H9 (cell line): ENCODE measurements at regions not wholly inside any gene's neighbourhood (a gene's known extent, or its start where the extent isn't known, plus 50 kb on each side); places are given as distances from the start of the nearest gene placed in this dataset.

Experiments used
- DNase-seq: peaks from one replicate; pipeline ENCODE4 v3.0.0-alpha.2; 2017
- H2AFZ ChIP-seq: one replicate; pipeline ENCODE4 v1.6.1; 2013; ENCODE audit warnings: mild to moderate bottlenecking, low read length, control low read depth, moderate library complexity
- H2AK5ac ChIP-seq: 2 replicates; pipeline ENCODE4 v1.6.1; 2013; ENCODE audit warnings: low read length, control low read depth, mixed read lengths; ENCODE audit not compliant: insufficient read length
- H2BK120ac ChIP-seq: one replicate; pipeline ENCODE4 v1.6.1; 2013; ENCODE audit warnings: low read depth, mild to moderate bottlenecking, low read length, control low read depth, inconsistent platforms; ENCODE audit not compliant: poor library complexity, severe bottlenecking
- H2BK12ac ChIP-seq: 2 replicates; pipeline ENCODE4 v1.6.1; 2013; ENCODE audit warnings: low read length, control low read depth, mixed read lengths, low read depth; ENCODE audit not compliant: insufficient read length
- H2BK15ac ChIP-seq: 2 replicates; pipeline ENCODE4 v1.6.1; 2013; ENCODE audit warnings: low read depth, low read length, control low read depth
- H2BK20ac ChIP-seq: one replicate; pipeline ENCODE4 v1.6.1; 2013; ENCODE audit warnings: low read depth, mild to moderate bottlenecking, low read length, control low read depth, inconsistent platforms; ENCODE audit not compliant: poor library complexity, severe bottlenecking
- H2BK5ac ChIP-seq: 2 replicates; pipeline ENCODE4 v1.6.1; 2013; ENCODE audit warnings: low read length, control low read depth, mixed read lengths; ENCODE audit not compliant: insufficient read length
- H3K14ac ChIP-seq: 2 replicates; pipeline ENCODE4 v1.6.1; 2013; ENCODE audit warnings: low read length, control low read depth; ENCODE audit not compliant: insufficient read depth
- H3K18ac ChIP-seq: 2 replicates; pipeline ENCODE4 v1.6.1; 2013; ENCODE audit warnings: low read depth, mild to moderate bottlenecking, mixed read lengths, low read length, control low read depth; ENCODE audit not compliant: insufficient read length
- H3K23ac ChIP-seq: 2 replicates; pipeline ENCODE4 v1.6.1; 2013; ENCODE audit warnings: low read length, control low read depth, mixed read lengths, low read depth; ENCODE audit not compliant: insufficient read length
- H3K23me2 ChIP-seq: 2 replicates; pipeline ENCODE4 v1.6.1; 2013; ENCODE audit warnings: low read depth, mild to moderate bottlenecking, mixed read lengths, low read length, control low read depth; ENCODE audit not compliant: insufficient read length, poor library complexity, severe bottlenecking
- H3K27ac ChIP-seq: 2 replicates; pipeline ENCODE4 v1.5.1; 2013; ENCODE audit warnings: low read length, control low read depth, mixed read lengths, low read depth; ENCODE audit not compliant: insufficient read length
- H3K27me3 ChIP-seq: 2 replicates; pipeline ENCODE4 v1.6.1; 2013; ENCODE audit warnings: low read length, control low read depth, inconsistent platforms; ENCODE audit not compliant: insufficient read depth
- H3K4ac ChIP-seq: 2 replicates; pipeline ENCODE4 v1.6.1; 2013; ENCODE audit warnings: low read depth, mild to moderate bottlenecking, control low read depth, inconsistent platforms, low read length, moderate library complexity
- H3K4me1 ChIP-seq: 2 replicates; pipeline ENCODE4 v1.6.1; 2013; ENCODE audit warnings: low read length, control low read depth, inconsistent platforms; ENCODE audit not compliant: insufficient read depth
- H3K4me2 ChIP-seq: 2 replicates; pipeline ENCODE4 v1.6.1; 2013; ENCODE audit warnings: low read length, control low read depth, mixed read lengths; ENCODE audit not compliant: insufficient read length, insufficient read depth
- H3K56ac ChIP-seq: 2 replicates; pipeline ENCODE4 v1.6.1; 2013; ENCODE audit warnings: low read depth, mild to moderate bottlenecking, mixed read lengths, low read length, control low read depth; ENCODE audit not compliant: insufficient read length
- H3K79me1 ChIP-seq: 2 replicates; pipeline ENCODE4 v1.6.1; 2013; ENCODE audit warnings: low read depth, mild to moderate bottlenecking, moderate library complexity, low read length, control low read depth, inconsistent platforms; ENCODE audit not compliant: insufficient read depth, poor library complexity, severe bottlenecking
- H3K79me2 ChIP-seq: 2 replicates; pipeline ENCODE4 v1.6.1; 2013; ENCODE audit warnings: low read length, control low read depth, inconsistent platforms; ENCODE audit not compliant: insufficient read depth
- H3K9ac ChIP-seq: 2 replicates; pipeline ENCODE4 v1.6.1; 2013; ENCODE audit warnings: low read length, control low read depth, mixed read lengths; ENCODE audit not compliant: insufficient read length; ENCODE audit errors: extremely low read depth
- H3K9me3 ChIP-seq: one replicate; pipeline ENCODE4 v1.6.1; 2013; ENCODE audit warnings: low read depth, low read length, inconsistent platforms; ENCODE audit not compliant: control insufficient read depth
- H3T11ph ChIP-seq: one replicate; pipeline ENCODE4 v1.6.1; 2013; ENCODE audit warnings: mild to moderate bottlenecking, low read length, control low read depth, inconsistent platforms
- H4K20me1 ChIP-seq: one replicate; pipeline ENCODE4 v1.6.1; 2013; ENCODE audit not compliant: control insufficient read depth, insufficient read length, insufficient read depth
- H4K5ac ChIP-seq: 2 replicates; pipeline ENCODE4 v1.6.1; 2013; ENCODE audit warnings: low read depth, mild to moderate bottlenecking, mixed read lengths, low read length, control low read depth; ENCODE audit not compliant: insufficient read length
- H4K8ac ChIP-seq: replicated peaks from 2 replicates; pipeline ENCODE4 v1.6.1; 2013; ENCODE audit warnings: low read length, control low read depth, mixed read lengths, low read depth; ENCODE audit not compliant: insufficient read length
- H4K91ac ChIP-seq: 2 replicates; pipeline ENCODE4 v1.6.1; 2013; ENCODE audit warnings: low read depth, mild to moderate bottlenecking, moderate library complexity, mixed read lengths, low read length, control low read depth; ENCODE audit not compliant: insufficient read length
- H3K27ac Mint-ChIP-seq, 3 experiments: 2 replicates in 2 of 3; 3 replicates in 1 of 3; pipeline ENCODE4 v1.8.0; 2020 to 2021; ENCODE audit warnings: mixed read lengths in 3 of 3, mild to moderate bottlenecking in 1 of 3, moderate library complexity in 1 of 3
- H3K27me3 Mint-ChIP-seq: 2 replicates; pipeline ENCODE4 v1.8.0; 2021; ENCODE audit warnings: low read depth, mild to moderate bottlenecking, moderate library complexity, mixed read lengths
- H3K36me3 Mint-ChIP-seq, 3 experiments: 2 replicates in 2 of 3; 3 replicates in 1 of 3; pipeline ENCODE4 v1.8.0; 2020 to 2021; ENCODE audit warnings: low read depth in 3 of 3, mixed read lengths in 3 of 3; ENCODE audit not compliant: insufficient read depth in 1 of 3
- H3K4me1 Mint-ChIP-seq, 2 experiments: 2 replicates each; pipeline ENCODE4 v1.8.0; 2020; ENCODE audit warnings: mixed read lengths in 2 of 2
- H3K4me3 Mint-ChIP-seq, 2 experiments: 2 replicates in 1 of 2; 3 replicates in 1 of 2; pipeline ENCODE4 v1.8.0; 2020 to 2021; ENCODE audit warnings: mild to moderate bottlenecking in 2 of 2, mixed read lengths in 2 of 2, moderate library complexity in 1 of 2
- H3K9me3 Mint-ChIP-seq, 2 experiments: 2 replicates in 1 of 2; 3 replicates in 1 of 2; pipeline ENCODE4 v1.8.0; 2020; ENCODE audit warnings: mild to moderate bottlenecking in 2 of 2, mixed read lengths in 2 of 2, moderate library complexity in 1 of 2
- WGBS: extraction: QIAGEN DNeasy Blood & Tissue Kit; methylation state at CpG from one replicate; pipeline ENCODE4 v1.1.7; 2013; ENCODE audit warnings: missing lambda C conversion rate, low lambda C conversion rate, mixed read lengths; ENCODE audit not compliant: insufficient read length; ENCODE audit errors: extremely low coverage; 5-methylcytosine and 5-hydroxymethylcytosine counted together
- TF ChIP-seq, protein P1 (sequence below): fragments of 200-600 bp; sonication (generic); conservative IDR thresholded peaks from 3 replicates; pipeline ENCODE4 v1.8.0; 2021; ENCODE audit warnings: antibody characterized with exemption, mild to moderate bottlenecking

DNA sequence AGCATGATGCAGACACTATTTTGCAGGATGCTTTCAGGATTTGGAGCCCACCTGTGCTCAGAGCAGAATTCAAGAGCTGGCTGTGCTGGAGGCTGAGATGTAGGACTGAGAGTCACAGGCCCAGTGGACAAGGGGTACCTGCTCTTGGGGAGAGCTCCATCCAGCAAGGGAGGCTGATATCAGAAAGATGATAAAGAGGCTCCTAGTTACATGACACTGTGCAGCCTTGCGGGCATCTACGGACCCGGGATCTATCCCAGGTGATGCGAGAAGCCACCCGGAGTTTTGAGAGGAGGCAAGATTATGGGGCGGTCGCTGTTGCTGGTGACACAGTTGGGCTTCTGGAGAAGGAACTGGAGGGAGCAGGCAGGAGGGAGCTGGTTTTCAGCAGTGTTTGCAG is 579.0 kb downstream of the TBC1D22A start:
- DNase-seq: no peak
- no peak overlapping the region for H3T11ph ChIP-seq
- H3K79me1 ChIP-seq: no peaks in the 10 kb centered on the region
- no CpG with 5 or more reads among the region's 7 CpGs for WGBS
- H3K4me2 ChIP-seq: no peak overlapping the region
- no peaks in the 10 kb centered on the region for H3K23me2 ChIP-seq
- H2BK5ac ChIP-seq: no peak overlapping the region
- H3K23ac ChIP-seq: no peak overlapping the region
- H4K20me1 ChIP-seq: no peaks in the 10 kb centered on the region
- Mint-ChIP-seq H3K36me3 (peaks cover 8 to 35% (median 13%) of the 10 kb centered on the region in 3 experiments), H3K9me3 (peaks cover 75 to 93% of the 10 kb centered on the region in 2 experiments), H3K27me3 (peaks cover 7% of the 10 kb centered on the region), H3K4me1 (no peaks in the 10 kb centered on the region), H3K27ac (no peak overlapping the region), H3K4me3 (no peak overlapping the region)
- no peak overlapping the region for H2BK20ac ChIP-seq
- H3K56ac ChIP-seq: no peak overlapping the region
- H2BK15ac ChIP-seq: no peak overlapping the region
- H3K4ac ChIP-seq: no peak overlapping the region
- H3K18ac ChIP-seq: no peak overlapping the region
- H4K5ac ChIP-seq: no peak overlapping the region
- H3K79me2 ChIP-seq: no peaks in the 10 kb centered on the region
- H3K27ac ChIP-seq: no peak overlapping the region
- H3K27me3 ChIP-seq: no peaks in the 10 kb centered on the region
- TF ChIP-seq, protein P1, sequence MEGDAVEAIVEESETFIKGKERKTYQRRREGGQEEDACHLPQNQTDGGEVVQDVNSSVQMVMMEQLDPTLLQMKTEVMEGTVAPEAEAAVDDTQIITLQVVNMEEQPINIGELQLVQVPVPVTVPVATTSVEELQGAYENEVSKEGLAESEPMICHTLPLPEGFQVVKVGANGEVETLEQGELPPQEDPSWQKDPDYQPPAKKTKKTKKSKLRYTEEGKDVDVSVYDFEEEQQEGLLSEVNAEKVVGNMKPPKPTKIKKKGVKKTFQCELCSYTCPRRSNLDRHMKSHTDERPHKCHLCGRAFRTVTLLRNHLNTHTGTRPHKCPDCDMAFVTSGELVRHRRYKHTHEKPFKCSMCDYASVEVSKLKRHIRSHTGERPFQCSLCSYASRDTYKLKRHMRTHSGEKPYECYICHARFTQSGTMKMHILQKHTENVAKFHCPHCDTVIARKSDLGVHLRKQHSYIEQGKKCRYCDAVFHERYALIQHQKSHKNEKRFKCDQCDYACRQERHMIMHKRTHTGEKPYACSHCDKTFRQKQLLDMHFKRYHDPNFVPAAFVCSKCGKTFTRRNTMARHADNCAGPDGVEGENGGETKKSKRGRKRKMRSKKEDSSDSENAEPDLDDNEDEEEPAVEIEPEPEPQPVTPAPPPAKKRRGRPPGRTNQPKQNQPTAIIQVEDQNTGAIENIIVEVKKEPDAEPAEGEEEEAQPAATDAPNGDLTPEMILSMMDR: no peak
- no peak overlapping the region for H2BK12ac ChIP-seq
- no peak overlapping the region for H2BK120ac ChIP-seq
- H3K9me3 ChIP-seq: peaks cover 77% of the 10 kb centered on the region
- no peak overlapping the region for H4K8ac ChIP-seq
- no peak overlapping the region for H3K14ac ChIP-seq
- no peak overlapping the region for H2AK5ac ChIP-seq
- H2AFZ ChIP-seq: no peak overlapping the region
- no peak overlapping the region for H4K91ac ChIP-seq
- H3K4me1 ChIP-seq: no peaks in the 10 kb centered on the region
- H3K9ac ChIP-seq: no peak overlapping the region
